ENCODE measurements at regions not wholly inside any gene's neighbourhood (a gene's known extent, or its start where the extent isn't known, plus 50 kb on each side); places are given as distances from the start of the nearest gene placed in this dataset.

DNA sequence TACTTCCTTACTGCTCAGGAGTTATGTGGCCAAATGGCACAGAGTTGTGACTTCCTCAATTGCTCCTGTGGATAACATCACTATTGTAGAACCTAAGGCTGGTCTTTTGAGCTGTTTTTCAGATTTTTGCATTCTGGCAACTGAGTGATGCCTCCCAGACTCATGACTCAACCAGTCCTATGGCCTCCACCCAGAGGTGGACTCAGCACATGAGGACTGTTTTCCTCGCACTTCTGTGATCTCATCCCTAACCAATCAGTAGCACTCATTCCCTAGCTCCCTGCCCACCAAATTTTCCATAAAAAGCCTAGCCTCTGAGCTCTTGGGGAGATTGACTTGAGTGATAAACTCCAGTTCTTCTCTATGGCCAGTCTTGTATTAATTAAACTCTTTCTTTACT lies 407.9 kb upstream of the TNP1 start:
- no peak for TF ChIP-seq EZH2 (IDR thresholded peaks at IDR 0.05; ENCODE audit: borderline replicate concordance, low read length)
- TF ChIP-seq, protein P1, sequence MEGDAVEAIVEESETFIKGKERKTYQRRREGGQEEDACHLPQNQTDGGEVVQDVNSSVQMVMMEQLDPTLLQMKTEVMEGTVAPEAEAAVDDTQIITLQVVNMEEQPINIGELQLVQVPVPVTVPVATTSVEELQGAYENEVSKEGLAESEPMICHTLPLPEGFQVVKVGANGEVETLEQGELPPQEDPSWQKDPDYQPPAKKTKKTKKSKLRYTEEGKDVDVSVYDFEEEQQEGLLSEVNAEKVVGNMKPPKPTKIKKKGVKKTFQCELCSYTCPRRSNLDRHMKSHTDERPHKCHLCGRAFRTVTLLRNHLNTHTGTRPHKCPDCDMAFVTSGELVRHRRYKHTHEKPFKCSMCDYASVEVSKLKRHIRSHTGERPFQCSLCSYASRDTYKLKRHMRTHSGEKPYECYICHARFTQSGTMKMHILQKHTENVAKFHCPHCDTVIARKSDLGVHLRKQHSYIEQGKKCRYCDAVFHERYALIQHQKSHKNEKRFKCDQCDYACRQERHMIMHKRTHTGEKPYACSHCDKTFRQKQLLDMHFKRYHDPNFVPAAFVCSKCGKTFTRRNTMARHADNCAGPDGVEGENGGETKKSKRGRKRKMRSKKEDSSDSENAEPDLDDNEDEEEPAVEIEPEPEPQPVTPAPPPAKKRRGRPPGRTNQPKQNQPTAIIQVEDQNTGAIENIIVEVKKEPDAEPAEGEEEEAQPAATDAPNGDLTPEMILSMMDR (conservative IDR thresholded peaks at IDR 0.05 in 1 of 2, IDR thresholded peaks at IDR 0.05 in 1 of 2; ENCODE audit: extremely low read depth in 1 of 2, insufficient read depth in 1 of 2, low read depth in 1 of 2, low read length in 2 of 2): no peak
